GM12878 (cell line): ENCODE measurements at regions not wholly inside any gene's neighbourhood (a gene's known extent, or its start where the extent isn't known, plus 50 kb on each side); places are given as distances from the start of the nearest gene placed in this dataset.

Source experiments
- ATAC-seq: fragments of 200-7000 bp; cut with Tn5 transposase; 3 replicates; pipeline ENCODE4 v1.9.1; 2020; ENCODE audit warnings: mild to moderate bottlenecking, moderate library complexity
- BruUV-seq: library from RNA; stranded (reverse); fragments of 400-500 nt; replicated peaks from 2 replicates; lab custom pipeline; 2021; lab: Mats Ljungman, UMichigan
- CTCF ChIA-PET: fragments of 300-600 bp; sonication (Branson Sonifier 250); formaldehyde crosslinking; extraction: SDS; loops from one replicate; lab custom pipeline; 2021; ENCODE audit warnings: inconsistent platforms; lab: Yijun Ruan, JAX
- POLR2A ChIA-PET: fragments of 350-600 bp; formaldehyde crosslinking; extraction: SDS; loops from one replicate; lab custom pipeline; 2021; ENCODE audit warnings: inconsistent platforms; lab: Charles Lee
- RAD21 ChIA-PET: fragments of 300-600 bp; sonication (Branson Sonifier 250); formaldehyde crosslinking; loops from one replicate; lab custom pipeline; 2023; ENCODE audit warnings: antibody characterized with exemption; ENCODE audit not compliant: unreplicated experiment; lab: Charles Lee
- SMC1A ChIA-PET: fragments of 300-600 bp; sonication (Branson Sonifier 250); formaldehyde crosslinking; loops from one replicate; lab custom pipeline; 2023; ENCODE audit not compliant: unreplicated experiment, uncharacterized antibody; lab: Charles Lee
- DNase-seq: peaks from one replicate; pipeline ENCODE4 v3.0.0-alpha.2; 2011; ENCODE audit warnings: low read depth, low spot score
- FAIRE-seq: peaks from 3 replicates; lab custom pipeline; 2011; peaks lifted over from hg19 to GRCh38; lab: Jason Lieb, UNC
- H2AFZ ChIP-seq: 2 replicates; pipeline ENCODE4 v1.6.0; 2011; ENCODE audit warnings: low read depth, low read length, control low read depth; ENCODE audit not compliant: control insufficient read depth
- H3K27ac ChIP-seq: 2 replicates; pipeline ENCODE4 v1.5.1; 2011; ENCODE audit warnings: control low read depth; ENCODE audit not compliant: control insufficient read depth, insufficient read depth
- H3K27me3 ChIP-seq, 2 experiments: replicated peaks in 1 of 2; 2 replicates each; pipeline versions ENCODE4 v1.6.0 to v1.6.1; 2011; ENCODE audit warnings: low read length in 1 of 2; ENCODE audit not compliant: control insufficient read depth in 2 of 2, insufficient read depth in 2 of 2
- H3K36me3 ChIP-seq, 2 experiments: 2 replicates each; pipeline ENCODE4 v1.5.1; 2011; ENCODE audit warnings: low read length in 1 of 2; ENCODE audit not compliant: control insufficient read depth in 2 of 2, insufficient read depth in 2 of 2
- H3K4me1 ChIP-seq: 2 replicates; pipeline ENCODE4 v1.6.1; 2011; ENCODE audit warnings: mild to moderate bottlenecking, low read length, moderate library complexity, mixed read lengths; ENCODE audit not compliant: control insufficient read depth, insufficient read depth
- H3K4me2 ChIP-seq: 2 replicates; pipeline ENCODE4 v1.6.0; 2011; ENCODE audit warnings: control low read depth; ENCODE audit not compliant: control insufficient read depth, insufficient read depth
- H3K4me3 ChIP-seq: fragments of 200-600 bp; sonication (generic); 2 replicates; pipeline ENCODE4 v1.5.1; 2016
- H3K79me2 ChIP-seq: 2 replicates; pipeline ENCODE4 v1.6.0; 2011; ENCODE audit warnings: low read length; ENCODE audit not compliant: control insufficient read depth, insufficient read depth
- H3K9ac ChIP-seq: 2 replicates; pipeline ENCODE4 v1.8.0; 2011; ENCODE audit warnings: low read length, control low read depth, mixed read lengths; ENCODE audit not compliant: control insufficient read depth, insufficient read depth
- H3K9me3 ChIP-seq: replicated peaks from 3 replicates; pipeline ENCODE4 v1.5.1; 2011; ENCODE audit warnings: mild to moderate bottlenecking, low read length; ENCODE audit not compliant: control insufficient read depth, insufficient read depth
- H4K20me1 ChIP-seq: 2 replicates; pipeline ENCODE4 v1.6.0; 2011; ENCODE audit not compliant: control insufficient read depth, insufficient read depth
- ATF7 ChIP-seq: fragments of 450-650 bp; IDR thresholded peaks from 2 replicates; pipeline ENCODE4 v1.6.1; 2016; ENCODE audit warnings: low read depth, mild to moderate bottlenecking
- BCL11A ChIP-seq: IDR thresholded peaks from 2 replicates; pipeline ENCODE4 v1.6.1; 2011; ENCODE audit warnings: low read depth, low read length
- CBX5 ChIP-seq: sonication (generic); IDR thresholded peaks from 2 replicates; pipeline ENCODE4 v1.6.1; 2016; ENCODE audit warnings: low read depth, moderate library complexity, mild to moderate bottlenecking, inconsistent platforms
- CHD1 ChIP-seq: IDR thresholded peaks from 2 replicates; pipeline ENCODE4 v1.6.1; 2012; ENCODE audit warnings: low read depth, low read length, improper control_type of control experiment
- DPF2 ChIP-seq: fragments of 450-650 bp; IDR thresholded peaks from 2 replicates; pipeline ENCODE4 v1.6.1; 2017; ENCODE audit warnings: mild to moderate bottlenecking
- HCFC1 ChIP-seq: fragments of 150-350 bp; IDR thresholded peaks from 2 replicates; pipeline ENCODE4 v1.6.1; 2014; ENCODE audit warnings: low read length
- MEF2B ChIP-seq: fragments of 450-650 bp; IDR thresholded peaks from 2 replicates; pipeline ENCODE4 v1.6.1; 2018; ENCODE audit warnings: mild to moderate bottlenecking, moderate library complexity; ENCODE audit not compliant: partially characterized antibody, poor library complexity, severe bottlenecking
- RUNX3 ChIP-seq: IDR thresholded peaks from 2 replicates; pipeline ENCODE4 v1.6.1; 2012; ENCODE audit warnings: low read length, inconsistent platforms
- WGBS: methylation state at CpG from one replicate; pipeline ENCODE4 v1.1.6; 2016; ENCODE audit warnings: low lambda C conversion rate; ENCODE audit not compliant: insufficient replicate concordance, insufficient coverage; ENCODE audit errors: missing lambda C conversion rate; 5-methylcytosine and 5-hydroxymethylcytosine counted together
- in situ Hi-C: fragments of 300-500 bp; cut with MboI; formaldehyde crosslinking; loops from 9 replicates; pipeline ENCODE4 v1.14.3; 2018; ENCODE audit warnings: mixed read lengths
- intact Hi-C: fragments of 100-400 bp; cut with micrococcal nuclease; formaldehyde crosslinking; loops from one replicate; pipeline ENCODE4 v1.14.2; 2022; ENCODE audit not compliant: unreplicated experiment
- TF ChIP-seq, protein P1 (sequence below): fragments of 450-650 bp; IDR thresholded peaks from 2 replicates; pipeline ENCODE4 v1.6.1; 2017; ENCODE audit warnings: mild to moderate bottlenecking, low read depth, inconsistent platforms; ENCODE audit not compliant: poor library complexity, severe bottlenecking

DNA sequence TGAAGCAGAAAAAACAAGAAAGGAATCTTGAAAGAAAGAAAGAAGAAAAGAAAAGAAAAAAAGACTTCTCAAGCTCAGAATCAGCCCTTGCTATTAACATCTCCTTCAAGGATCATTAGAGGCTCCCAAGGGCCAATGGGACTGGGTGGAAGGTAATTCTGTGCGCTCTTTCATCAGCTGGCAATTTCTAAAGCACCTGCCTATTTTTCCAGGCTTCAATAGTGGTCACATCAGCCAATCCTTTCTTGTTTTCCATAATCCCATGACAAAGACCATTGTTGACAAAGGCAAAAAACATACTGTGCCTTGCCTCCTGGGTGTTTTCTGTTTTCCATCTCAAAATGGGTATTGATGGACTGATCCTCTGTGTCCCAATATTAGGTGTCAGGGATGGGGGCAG is 88.2 kb upstream of the TSC22D1 start (continued):
- TF ChIP-seq, protein P1, sequence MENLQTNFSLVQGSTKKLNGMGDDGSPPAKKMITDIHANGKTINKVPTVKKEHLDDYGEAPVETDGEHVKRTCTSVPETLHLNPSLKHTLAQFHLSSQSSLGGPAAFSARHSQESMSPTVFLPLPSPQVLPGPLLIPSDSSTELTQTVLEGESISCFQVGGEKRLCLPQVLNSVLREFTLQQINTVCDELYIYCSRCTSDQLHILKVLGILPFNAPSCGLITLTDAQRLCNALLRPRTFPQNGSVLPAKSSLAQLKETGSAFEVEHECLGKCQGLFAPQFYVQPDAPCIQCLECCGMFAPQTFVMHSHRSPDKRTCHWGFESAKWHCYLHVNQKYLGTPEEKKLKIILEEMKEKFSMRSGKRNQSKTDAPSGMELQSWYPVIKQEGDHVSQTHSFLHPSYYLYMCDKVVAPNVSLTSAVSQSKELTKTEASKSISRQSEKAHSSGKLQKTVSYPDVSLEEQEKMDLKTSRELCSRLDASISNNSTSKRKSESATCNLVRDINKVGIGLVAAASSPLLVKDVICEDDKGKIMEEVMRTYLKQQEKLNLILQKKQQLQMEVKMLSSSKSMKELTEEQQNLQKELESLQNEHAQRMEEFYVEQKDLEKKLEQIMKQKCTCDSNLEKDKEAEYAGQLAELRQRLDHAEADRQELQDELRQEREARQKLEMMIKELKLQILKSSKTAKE = no peak
- no peak for TF ChIP-seq MEF2B
- TF ChIP-seq, all 136 proteins: peak for 0

- H3K9ac ChIP-seq = no peak overlapping the region
- H3K4me3 ChIP-seq = no peak overlapping the region
- ChIA-PET SMC1A (no interaction called here), RAD21 (no interaction called here), CTCF (no interaction called here), POLR2A (no interaction called here)
- H3K36me3 ChIP-seq = no peaks in the 10 kb centered on the region
- H3K4me1 ChIP-seq = no peaks in the 10 kb centered on the region; the same call in 1 of the 2 replicates
- ATAC-seq (no peak), DNase-seq (no peak), FAIRE-seq (no peak)
- BruUV-seq = no TSS peak
- no peak for TF ChIP-seq HCFC1
- TF ChIP-seq CHD1 = no peak
- TF ChIP-seq ATF7 = no peak
- TF ChIP-seq DPF2 = no peak
- TF ChIP-seq RUNX3 = no peak
- no peak for TF ChIP-seq CBX5
- TF ChIP-seq BCL11A = no peak
- H4K20me1 ChIP-seq = no peaks in the 10 kb centered on the region
- H3K27ac ChIP-seq = no peak overlapping the region
- no peak overlapping the region for H2AFZ ChIP-seq
- H3K9me3 ChIP-seq = no peaks in the 10 kb centered on the region
- intact Hi-C loops = no loop called here
- H3K4me2 ChIP-seq = no peak overlapping the region
- in situ Hi-C loops = no loop called here
- WGBS = 24% methylated on average over 3 of the region's 3 CpGs
- H3K79me2 ChIP-seq = no peaks in the 10 kb centered on the region
- no peaks in the 10 kb centered on the region; a peak in 2 of 4 replicates for H3K27me3 ChIP-seq
Observed at GRCh38 chr13:44662515-44662914, 86.4 kb upstream of the TSC22D1 start.
